ENCODE measurements at regions not wholly inside any gene's neighbourhood (a gene's known extent, or its start where the extent isn't known, plus 50 kb on each side); places are given as distances from the start of the nearest gene placed in this dataset.
A peak's percentile ranks its signal among the peaks of the same experiment; 100 is the strongest.

GRCh38 chr16:47995354-47995753 is 160.4 kb downstream of the ABCC12 start:
- H3K4me3 ChIP-seq (ENCODE audit: low read length): no peak overlapping the region
- no peak overlapping the region for H3K27ac ChIP-seq (ENCODE audit: low read depth, low read length)
- H3K9ac ChIP-seq (ENCODE audit: extremely low read depth, low read length, poor library complexity, severe bottlenecking): no peak overlapping the region
- Mint-ChIP-seq H3K9me3 (peaks cover 20% of the 10 kb centered on the region), H3K36me3 (ENCODE audit: low read depth) (peaks cover 3% of the 10 kb centered on the region), H3K4me1 (peaks cover 7% of the 10 kb centered on the region), H3K27me3 (ENCODE audit: insufficient read depth) (no peaks in the 10 kb centered on the region), H3K4me3 (no peak overlapping the region), H3K27ac (no peak overlapping the region)
- WGBS, 2 experiments (ENCODE audit: insufficient coverage in 1 of 2, insufficient read length in 1 of 2): 82% methylated on average over 2 of the region's 2 CpGs
- no peaks in the 10 kb centered on the region for H3K36me3 ChIP-seq (ENCODE audit: control insufficient read depth, insufficient read depth, low read length)
- H3K27me3 ChIP-seq (ENCODE audit: control insufficient read depth, insufficient read depth, low read length, poor library complexity, severe bottlenecking): no peaks in the 10 kb centered on the region
- peak; percentile 52 for DNase-seq
- peak; percentile 43 for TF ChIP-seq CTCF (conservative IDR thresholded peaks at IDR 0.05)
- no peaks in the 10 kb centered on the region for H3K4me1 ChIP-seq (ENCODE audit: control insufficient read depth, insufficient read depth, low read length)
- peaks cover 22% of the 10 kb centered on the region for H3K9me3 ChIP-seq (ENCODE audit: control insufficient read depth, low read length)

- 86 to 89% methylated on average over 1 to 2 of the region's 2 CpGs for whole genome bisulfite sequencing, 2 experiments (ENCODE audit: insufficient coverage in 1 of 2, insufficient read length in 1 of 2)
- H3K9me3 Mint-ChIP-seq: peaks cover 29% of the 10 kb centered on the region
- peaks cover 3% of the 10 kb centered on the region for H3K36me3 Mint-ChIP-seq (ENCODE audit: low read depth)
These were observed 164.3 kb downstream of the ABCC12 start for GRCh38 chr16:47991491-47991890.

GRCh38 chr16:47990676-47991075 is 165.1 kb downstream of the ABCC12 start:
- Histone ChIP-seq H3K36me3 (ENCODE audit: control insufficient read depth, insufficient read depth, low read length) (no peaks in the 10 kb centered on the region), H3K9me3 (ENCODE audit: control insufficient read depth, low read length) (peaks cover 32% of the 10 kb centered on the region), H3K27ac (ENCODE audit: low read depth, low read length) (no peak overlapping the region), H3K9ac (ENCODE audit: extremely low read depth, low read length, poor library complexity, severe bottlenecking) (no peak overlapping the region), H3K4me3 (ENCODE audit: low read length) (peak overlapping the region; percentile 30), H3K27me3 (ENCODE audit: control insufficient read depth, insufficient read depth, low read length, poor library complexity, severe bottlenecking) (peaks cover 6% of the 10 kb centered on the region), H3K4me1 (ENCODE audit: control insufficient read depth, insufficient read depth, low read length) (peaks cover 7% of the 10 kb centered on the region)
- Mint-ChIP-seq H3K27ac (no peak overlapping the region), H3K27me3 (ENCODE audit: insufficient read depth) (peaks cover 9% of the 10 kb centered on the region), H3K4me1 (peaks cover 21% of the 10 kb centered on the region), H3K36me3 (ENCODE audit: low read depth) (peaks cover 3% of the 10 kb centered on the region), H3K9me3 (peaks cover 29% of the 10 kb centered on the region), H3K4me3 (no peak overlapping the region)
- DNase-seq: no peak
- 93% methylated on average over 2 of the region's 2 CpGs; no CpG with 5 or more reads in 1 of the 2 experiments for WGBS, 2 experiments (ENCODE audit: insufficient coverage in 1 of 2, insufficient read length in 1 of 2)
- no peak for TF ChIP-seq CTCF (conservative IDR thresholded peaks at IDR 0.05)

More at GRCh38 chr16:47991491-47991890, 164.3 kb downstream of the ABCC12 start:
- Histone ChIP-seq H3K36me3 (ENCODE audit: control insufficient read depth, insufficient read depth, low read length) (no peaks in the 10 kb centered on the region), H3K9ac (ENCODE audit: extremely low read depth, low read length, poor library complexity, severe bottlenecking) (no peak overlapping the region), H3K27me3 (ENCODE audit: control insufficient read depth, insufficient read depth, low read length, poor library complexity, severe bottlenecking) (peaks cover 6% of the 10 kb centered on the region), H3K4me3 (ENCODE audit: low read length) (peak overlapping the region; percentile 30), H3K27ac (ENCODE audit: low read depth, low read length) (peak overlapping the region; percentile 60), H3K4me1 (ENCODE audit: control insufficient read depth, insufficient read depth, low read length) (peaks cover 2% of the 10 kb centered on the region), H3K9me3 (ENCODE audit: control insufficient read depth, low read length) (peaks cover 32% of the 10 kb centered on the region)
- H3K4me3 Mint-ChIP-seq: no peak overlapping the region
- no peak overlapping the region for H3K27ac Mint-ChIP-seq
- H3K4me1 Mint-ChIP-seq: peaks cover 13% of the 10 kb centered on the region
- H3K27me3 Mint-ChIP-seq (ENCODE audit: insufficient read depth): peaks cover 9% of the 10 kb centered on the region
- DNase-seq: no peak
- TF ChIP-seq CTCF (conservative IDR thresholded peaks at IDR 0.05): no peak

All from endodermal cell (in vitro differentiated cells).